ENCODE measurements at regions not wholly inside any gene's neighbourhood (a gene's known extent, or its start where the extent isn't known, plus 50 kb on each side); places are given as distances from the start of the nearest gene placed in this dataset.

DNA sequence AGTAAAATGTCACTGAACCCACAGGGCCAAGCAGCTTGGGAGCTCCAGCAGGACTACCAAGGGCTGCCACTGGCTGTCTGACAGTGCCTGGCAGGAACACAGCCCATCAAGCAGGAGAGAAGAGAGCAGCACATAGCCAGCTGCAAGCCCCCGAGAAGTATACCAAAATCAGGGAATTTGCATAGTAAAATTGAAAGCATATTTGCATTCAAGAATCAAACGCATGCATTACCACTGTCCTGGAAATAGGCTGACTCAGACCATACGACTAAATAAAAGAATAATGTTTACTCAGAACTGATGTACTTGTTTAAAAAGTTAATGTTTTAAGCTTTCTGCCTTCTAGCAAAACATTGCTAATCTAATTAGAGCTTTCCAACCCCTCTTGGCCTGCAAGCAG is 298.1 kb downstream of the TFAP2B start:
- Histone ChIP-seq H3K9me2 (ENCODE audit: insufficient read depth, low read length) (no peaks in the 10 kb centered on the region), H3F3A (ENCODE audit: insufficient read depth, low read length, poor library complexity, severe bottlenecking) (no peaks in the 10 kb centered on the region), H4K20me1 (ENCODE audit: insufficient read depth) (no peaks in the 10 kb centered on the region), H3K36me3 (ENCODE audit: insufficient read depth, low read length) (no peaks in the 10 kb centered on the region), H3K4me2 (ENCODE audit: low read length) (no peak overlapping the region), H3K27me3 (ENCODE audit: insufficient read depth, low read depth, low read length) (no peaks in the 10 kb centered on the region), H3K9me3 (ENCODE audit: low read length) (no peaks in the 10 kb centered on the region), H2AFZ (ENCODE audit: low read depth, low read length) (no peak overlapping the region), H3K79me2 (replicated peaks; ENCODE audit: insufficient read depth, low read length) (no peaks in the 10 kb centered on the region), H3K4me3 (ENCODE audit: low read length) (no peak overlapping the region), H3K9ac (ENCODE audit: low read length) (no peak overlapping the region), H3K27ac (ENCODE audit: low read length) (no peak overlapping the region)
- TF ChIP-seq RAD21 (conservative IDR thresholded peaks at IDR 0.05): no peak
- no peak for TF ChIP-seq TAF1 (IDR thresholded peaks at IDR 0.05; ENCODE audit: low read depth)
- no peak for TF ChIP-seq POLR2AphosphoS5 (IDR thresholded peaks at IDR 0.05)
- TF ChIP-seq EZH2 (IDR thresholded peaks at IDR 0.05; ENCODE audit: borderline replicate concordance, insufficient read depth, low read length, poor library complexity, severe bottlenecking): no peak
- no peak for TF ChIP-seq EP300 (conservative IDR thresholded peaks at IDR 0.05; ENCODE audit: poor library complexity, severe bottlenecking)
- TF ChIP-seq, protein P1, sequence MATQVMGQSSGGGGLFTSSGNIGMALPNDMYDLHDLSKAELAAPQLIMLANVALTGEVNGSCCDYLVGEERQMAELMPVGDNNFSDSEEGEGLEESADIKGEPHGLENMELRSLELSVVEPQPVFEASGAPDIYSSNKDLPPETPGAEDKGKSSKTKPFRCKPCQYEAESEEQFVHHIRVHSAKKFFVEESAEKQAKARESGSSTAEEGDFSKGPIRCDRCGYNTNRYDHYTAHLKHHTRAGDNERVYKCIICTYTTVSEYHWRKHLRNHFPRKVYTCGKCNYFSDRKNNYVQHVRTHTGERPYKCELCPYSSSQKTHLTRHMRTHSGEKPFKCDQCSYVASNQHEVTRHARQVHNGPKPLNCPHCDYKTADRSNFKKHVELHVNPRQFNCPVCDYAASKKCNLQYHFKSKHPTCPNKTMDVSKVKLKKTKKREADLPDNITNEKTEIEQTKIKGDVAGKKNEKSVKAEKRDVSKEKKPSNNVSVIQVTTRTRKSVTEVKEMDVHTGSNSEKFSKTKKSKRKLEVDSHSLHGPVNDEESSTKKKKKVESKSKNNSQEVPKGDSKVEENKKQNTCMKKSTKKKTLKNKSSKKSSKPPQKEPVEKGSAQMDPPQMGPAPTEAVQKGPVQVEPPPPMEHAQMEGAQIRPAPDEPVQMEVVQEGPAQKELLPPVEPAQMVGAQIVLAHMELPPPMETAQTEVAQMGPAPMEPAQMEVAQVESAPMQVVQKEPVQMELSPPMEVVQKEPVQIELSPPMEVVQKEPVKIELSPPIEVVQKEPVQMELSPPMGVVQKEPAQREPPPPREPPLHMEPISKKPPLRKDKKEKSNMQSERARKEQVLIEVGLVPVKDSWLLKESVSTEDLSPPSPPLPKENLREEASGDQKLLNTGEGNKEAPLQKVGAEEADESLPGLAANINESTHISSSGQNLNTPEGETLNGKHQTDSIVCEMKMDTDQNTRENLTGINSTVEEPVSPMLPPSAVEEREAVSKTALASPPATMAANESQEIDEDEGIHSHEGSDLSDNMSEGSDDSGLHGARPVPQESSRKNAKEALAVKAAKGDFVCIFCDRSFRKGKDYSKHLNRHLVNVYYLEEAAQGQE (IDR thresholded peaks at IDR 0.05; ENCODE audit: borderline replicate concordance): no peak
- TF ChIP-seq, protein P2, sequence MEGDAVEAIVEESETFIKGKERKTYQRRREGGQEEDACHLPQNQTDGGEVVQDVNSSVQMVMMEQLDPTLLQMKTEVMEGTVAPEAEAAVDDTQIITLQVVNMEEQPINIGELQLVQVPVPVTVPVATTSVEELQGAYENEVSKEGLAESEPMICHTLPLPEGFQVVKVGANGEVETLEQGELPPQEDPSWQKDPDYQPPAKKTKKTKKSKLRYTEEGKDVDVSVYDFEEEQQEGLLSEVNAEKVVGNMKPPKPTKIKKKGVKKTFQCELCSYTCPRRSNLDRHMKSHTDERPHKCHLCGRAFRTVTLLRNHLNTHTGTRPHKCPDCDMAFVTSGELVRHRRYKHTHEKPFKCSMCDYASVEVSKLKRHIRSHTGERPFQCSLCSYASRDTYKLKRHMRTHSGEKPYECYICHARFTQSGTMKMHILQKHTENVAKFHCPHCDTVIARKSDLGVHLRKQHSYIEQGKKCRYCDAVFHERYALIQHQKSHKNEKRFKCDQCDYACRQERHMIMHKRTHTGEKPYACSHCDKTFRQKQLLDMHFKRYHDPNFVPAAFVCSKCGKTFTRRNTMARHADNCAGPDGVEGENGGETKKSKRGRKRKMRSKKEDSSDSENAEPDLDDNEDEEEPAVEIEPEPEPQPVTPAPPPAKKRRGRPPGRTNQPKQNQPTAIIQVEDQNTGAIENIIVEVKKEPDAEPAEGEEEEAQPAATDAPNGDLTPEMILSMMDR (IDR thresholded peaks at IDR 0.05; ENCODE audit: poor library complexity, severe bottlenecking): no peak
- no peak for TF ChIP-seq MXI1 (conservative IDR thresholded peaks at IDR 0.05; ENCODE audit: poor library complexity, severe bottlenecking)
- TF ChIP-seq SMC3 (conservative IDR thresholded peaks at IDR 0.05; ENCODE audit: poor library complexity): no peak

DNA sequence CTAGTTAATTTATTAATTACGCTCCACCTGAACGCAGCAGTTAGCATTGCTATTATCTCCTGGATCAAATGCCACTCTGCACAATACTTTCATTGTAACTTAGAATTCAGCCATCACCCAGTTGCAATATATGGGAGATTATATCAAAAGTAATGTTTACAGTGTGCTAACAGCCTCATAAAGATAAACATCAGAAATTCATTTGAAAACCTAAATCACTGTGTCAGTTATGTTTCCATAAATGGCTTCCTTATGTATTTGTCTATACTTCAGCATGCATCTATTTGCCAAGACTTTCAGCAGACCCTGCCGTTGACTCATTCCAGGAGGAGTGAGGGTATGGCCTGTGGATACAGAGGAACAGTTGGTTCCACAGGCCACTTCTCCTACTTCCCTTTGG is 300.1 kb downstream of the TFAP2B start:
- Histone ChIP-seq H3K4me3 (ENCODE audit: low read length) (no peak overlapping the region), H4K20me1 (ENCODE audit: insufficient read depth) (no peaks in the 10 kb centered on the region), H3K79me2 (replicated peaks; ENCODE audit: insufficient read depth, low read length) (no peaks in the 10 kb centered on the region), H3K27ac (ENCODE audit: low read length) (no peak overlapping the region), H3K27me3 (ENCODE audit: insufficient read depth, low read depth, low read length) (no peaks in the 10 kb centered on the region), H3K9me2 (ENCODE audit: insufficient read depth, low read length) (no peaks in the 10 kb centered on the region), H3K9ac (ENCODE audit: low read length) (no peak overlapping the region), H3F3A (ENCODE audit: insufficient read depth, low read length, poor library complexity, severe bottlenecking) (no peaks in the 10 kb centered on the region), H2AFZ (ENCODE audit: low read depth, low read length) (no peak overlapping the region), H3K36me3 (ENCODE audit: insufficient read depth, low read length) (no peaks in the 10 kb centered on the region), H3K9me3 (ENCODE audit: low read length) (no peaks in the 10 kb centered on the region), H3K4me2 (ENCODE audit: low read length) (no peak overlapping the region)
- TF ChIP-seq EP300 (conservative IDR thresholded peaks at IDR 0.05; ENCODE audit: poor library complexity, severe bottlenecking): no peak
- TF ChIP-seq POLR2AphosphoS5 (IDR thresholded peaks at IDR 0.05): no peak
- TF ChIP-seq EZH2 (IDR thresholded peaks at IDR 0.05; ENCODE audit: borderline replicate concordance, insufficient read depth, low read length, poor library complexity, severe bottlenecking): no peak
- TF ChIP-seq, protein P1 (IDR thresholded peaks at IDR 0.05; ENCODE audit: borderline replicate concordance): no peak
- TF ChIP-seq, protein P2 (IDR thresholded peaks at IDR 0.05; ENCODE audit: poor library complexity, severe bottlenecking): no peak
- no peak for TF ChIP-seq RAD21 (conservative IDR thresholded peaks at IDR 0.05)
- TF ChIP-seq MXI1 (conservative IDR thresholded peaks at IDR 0.05; ENCODE audit: poor library complexity, severe bottlenecking): no peak
- no peak for TF ChIP-seq TAF1 (IDR thresholded peaks at IDR 0.05; ENCODE audit: low read depth)
- no peak for TF ChIP-seq SMC3 (conservative IDR thresholded peaks at IDR 0.05; ENCODE audit: poor library complexity)

Data from neural cell (in vitro differentiated cells).